Psoas muscle (tissue), 7 donors: ENCODE measurements at regions not wholly inside any gene's neighbourhood (a gene's known extent, or its start where the extent isn't known, plus 50 kb on each side); places are given as distances from the start of the nearest gene placed in this dataset.

ENCODE experiments used
- ATAC-seq, 4 donors: fragments of 200-7000 bp; cut with Tn5 transposase; one replicate each; pipeline ENCODE4 v1.9.1; 2020; ENCODE audit warnings: moderate library complexity in 3 of 4, mild to moderate bottlenecking in 2 of 4
- DNase-seq, 2 donors: peaks; one replicate each; pipeline ENCODE4 v3.0.0-alpha.2; 2020
- H3K27ac ChIP-seq: fragments of 200-600 bp; one replicate; pipeline ENCODE4 v1.8.0; 2022
- H3K27me3 ChIP-seq, 3 donors: fragments of 200-600 bp in 1 of 3; one replicate each; pipeline versions ENCODE4 v1.6.1 to v1.8.0; 2013 to 2022; ENCODE audit warnings: low read length in 2 of 3, mild to moderate bottlenecking in 2 of 3, moderate library complexity in 1 of 3; ENCODE audit not compliant: insufficient read depth in 3 of 3
- H3K36me3 ChIP-seq, 2 donors: fragments of 200-600 bp in 1 of 2; one replicate each; pipeline versions ENCODE4 v1.6.1 to v1.8.0; 2013 to 2022; ENCODE audit warnings: low read depth in 1 of 2, mild to moderate bottlenecking in 1 of 2, moderate library complexity in 1 of 2; ENCODE audit not compliant: insufficient read depth in 1 of 2
- H3K4me1 ChIP-seq: fragments of 200-600 bp; one replicate; pipeline ENCODE4 v1.8.0; 2022
- H3K4me3 ChIP-seq: fragments of 200-600 bp; one replicate; pipeline ENCODE4 v1.8.0; 2022; ENCODE audit warnings: mild to moderate bottlenecking
- H3K9me3 ChIP-seq: fragments of 200-600 bp; one replicate; pipeline ENCODE4 v1.8.0; 2022
- CTCF ChIP-seq: fragments of 200-600 bp; IDR thresholded peaks from one replicate; pipeline ENCODE4 v1.8.0; 2022; ENCODE audit warnings: antibody characterized with exemption
- WGBS, 3 donors: extraction: QIAGEN DNeasy Blood & Tissue Kit; methylation state at CpG; one replicate each; pipeline versions ENCODE4 v1.1.6 to v1.1.7; 2013; 5-methylcytosine and 5-hydroxymethylcytosine counted together
- intact Hi-C, 2 donors: fragments of 100-400 bp; cut with DNase I; formaldehyde crosslinking; loops; one replicate each; pipeline versions ENCODE4 v1.11.0 to v1.14.2; 2022
- donor health status: healthy with polysubstance abuse.
- donor health status: DM: no; HTN: no; CAD: no; lungs with moderate emphysema.
- donor health status: Bipolar disorder and iron deficiency.
- donor health status: healthy.
- donor health status: DM: yes; HTN: yes; CAD: no.
- donor health status: DM: no; HTN: no; CAD: no.
- donor health status: DM: yes; HTN: yes; CAD: no.

- WGBS, 3 donors: 8 to 17% (median 9%) methylated on average over 1 of the region's 1 CpG
Observed at GRCh38 chr7:131921016-131921415, 364.6 kb upstream of the PODXL start.

GRCh38 chr7:131919920-131920709 is 363.7 kb upstream of the PODXL start:
- TF ChIP-seq CTCF: no peak
- intact Hi-C loops: no loop called here
- WGBS, 3 donors: 66 to 76% (median 69%) methylated on average over 7 of the region's 7 CpGs
- Histone ChIP-seq H3K4me3 (no peak overlapping the region), H3K27me3 (no peaks in the 10 kb centered on the region), H3K27ac (no peak overlapping the region), H3K4me1 (no peaks in the 10 kb centered on the region), H3K36me3 (no peaks in the 10 kb centered on the region), H3K9me3 (no peaks in the 10 kb centered on the region)
- no peak for ATAC-seq
- no peak for DNase-seq

More at GRCh38 chr7:131921016-131921415, 364.6 kb upstream of the PODXL start:
- no peak for ATAC-seq
- no peaks in the 10 kb centered on the region for H3K36me3 ChIP-seq
- intact Hi-C loops: no loop called here
- no peak for TF ChIP-seq CTCF
- no peaks in the 10 kb centered on the region for H3K4me1 ChIP-seq
- H3K9me3 ChIP-seq: no peaks in the 10 kb centered on the region
- no peak overlapping the region for H3K27ac ChIP-seq
- no peak for DNase-seq
- H3K27me3 ChIP-seq: no peaks in the 10 kb centered on the region
- no peak overlapping the region for H3K4me3 ChIP-seq

- intact Hi-C loops: no loop called here
- Histone ChIP-seq H3K4me1 (no peaks in the 10 kb centered on the region), H3K4me3 (no peak overlapping the region), H3K27me3 (peaks cover 3 to 43% (median 13%) of the 10 kb centered on the region in 3 donors), H3K36me3 (no peaks in the 10 kb centered on the region), H3K27ac (no peak overlapping the region), H3K9me3 (no peaks in the 10 kb centered on the region)
- no peak for TF ChIP-seq CTCF
- DNase-seq (no peak), ATAC-seq (no peak)
- WGBS, 3 donors: 76 to 86% (median 86%) methylated on average over 2 of the region's 2 CpGs
Observed at GRCh38 chr7:131911112-131911511, 354.7 kb upstream of the PODXL start.

- Histone ChIP-seq H3K27ac (no peak overlapping the region), H3K27me3 (peaks cover 3 to 47% (median 13%) of the 10 kb centered on the region in 3 donors), H3K36me3 (no peaks in the 10 kb centered on the region), H3K4me1 (no peaks in the 10 kb centered on the region), H3K4me3 (peak overlapping the region; percentile 42), H3K9me3 (no peaks in the 10 kb centered on the region)
- TF ChIP-seq CTCF: no peak
- intact Hi-C loops: no loop called here
- DNase-seq (no peak), ATAC-seq (no peak)
- 4 to 15% (median 11%) methylated on average over 48 to 68 of the region's 68 CpGs for WGBS, 3 donors
Observed at GRCh38 chr7:131909151-131909768, 352.8 kb upstream of the PODXL start.
